H1 (cell line): ENCODE measurements at regions not wholly inside any gene's neighbourhood (a gene's known extent, or its start where the extent isn't known, plus 50 kb on each side); places are given as distances from the start of the nearest gene placed in this dataset.

Experiments used
- CTCF ChIA-PET: fragments of 300-600 bp; sonication (Branson Sonifier 250); formaldehyde crosslinking; loops from one replicate; lab custom pipeline; 2021; ENCODE audit not compliant: partially characterized antibody; lab: Charles Lee
- POLR2A ChIA-PET: fragments of 300-600 bp; sonication (Branson Sonifier 250); formaldehyde crosslinking; loops from one replicate; lab custom pipeline; 2021; ENCODE audit warnings: inconsistent platforms; ENCODE audit not compliant: partially characterized antibody; lab: Charles Lee
- DNase-seq, 2 experiments: peaks; one replicate each; pipeline versions ENCODE4 v3.0.0 to v3.0.0-alpha.2; 2010 to 2022; ENCODE audit warnings: low spot score in 2 of 2, low read depth in 1 of 2, mixed read lengths in 1 of 2
- FAIRE-seq: peaks from 2 replicates; lab custom pipeline; 2011; peaks lifted over from hg19 to GRCh38; lab: Jason Lieb, UNC
- H2AFZ ChIP-seq: 2 replicates; pipeline ENCODE4 v1.8.1; 2012; ENCODE audit warnings: low read length, inconsistent platforms
- H2AK5ac ChIP-seq: 2 replicates; pipeline ENCODE4 v1.6.1; 2013; ENCODE audit warnings: low read depth, low read length
- H2BK120ac ChIP-seq: replicated peaks from 2 replicates; pipeline ENCODE3; 2013; ENCODE audit warnings: low read depth, low read length, inconsistent platforms
- H2BK12ac ChIP-seq: 2 replicates; pipeline ENCODE4 v1.6.1; 2013; ENCODE audit warnings: low read depth, low read length
- H2BK15ac ChIP-seq: 2 replicates; pipeline ENCODE4 v1.6.1; 2013; ENCODE audit warnings: low read length
- H2BK20ac ChIP-seq: 2 replicates; pipeline ENCODE4 v1.6.1; 2013; ENCODE audit warnings: low read length
- H2BK5ac ChIP-seq: 2 replicates; pipeline ENCODE4 v1.6.1; 2013; ENCODE audit warnings: low read depth, low read length
- H3K14ac ChIP-seq: 2 replicates; pipeline ENCODE4 v1.6.1; 2013; ENCODE audit warnings: inconsistent platforms; ENCODE audit not compliant: insufficient read length
- H3K18ac ChIP-seq: 2 replicates; pipeline ENCODE4 v1.6.1; 2013; ENCODE audit warnings: low read length; ENCODE audit errors: extremely low read depth
- H3K23ac ChIP-seq: 2 replicates; pipeline ENCODE4 v1.6.1; 2013; ENCODE audit warnings: inconsistent platforms; ENCODE audit not compliant: insufficient read length
- H3K23me2 ChIP-seq: 2 replicates; pipeline ENCODE4 v1.6.1; 2013; ENCODE audit warnings: low read depth, low read length
- H3K27ac ChIP-seq: 2 replicates; pipeline ENCODE4 v1.6.1; 2011; ENCODE audit warnings: low read depth, low read length, inconsistent platforms
- H3K27me3 ChIP-seq, 4 experiments: replicated peaks in 1 of 4; 1 replicate in 1 of 4; 2 replicates in 3 of 4; pipeline versions ENCODE4 v1.6.1 to v1.8.1; 2011 to 2013; ENCODE audit warnings: low read length in 3 of 4, mild to moderate bottlenecking in 3 of 4, inconsistent platforms in 2 of 4, mixed read lengths in 2 of 4, moderate library complexity in 1 of 4; ENCODE audit not compliant: control insufficient read depth in 3 of 4, insufficient read depth in 3 of 4; ENCODE audit errors: extremely low read depth in 1 of 4
- H3K36me3 ChIP-seq, 4 experiments: 2 replicates each; pipeline versions ENCODE4 v1.6.1 to v1.8.1; 2011 to 2013; ENCODE audit warnings: mild to moderate bottlenecking in 4 of 4, low read length in 3 of 4, moderate library complexity in 2 of 4, control low read depth in 1 of 4, inconsistent platforms in 1 of 4; ENCODE audit not compliant: insufficient read depth in 4 of 4, control insufficient read depth in 2 of 4
- H3K4ac ChIP-seq: replicated peaks from 2 replicates; pipeline ENCODE3; 2013; ENCODE audit warnings: low read length, low read depth, mixed read lengths, inconsistent platforms; ENCODE audit not compliant: insufficient read length
- H3K4me1 ChIP-seq, 4 experiments: replicated peaks in 1 of 4; 1 replicate in 1 of 4; 2 replicates in 3 of 4; pipeline versions ENCODE4 v1.6.1 to v1.8.1; 2011 to 2013; ENCODE audit warnings: low read length in 3 of 4, inconsistent platforms in 2 of 4, mixed read lengths in 1 of 4; ENCODE audit not compliant: insufficient read depth in 4 of 4, control insufficient read depth in 3 of 4
- H3K4me2 ChIP-seq, 2 experiments: 2 replicates each; pipeline versions ENCODE4 v1.6.1 to v1.8.1; 2011 to 2013; ENCODE audit warnings: low read depth in 2 of 2, low read length in 2 of 2, control low read depth in 1 of 2, inconsistent platforms in 1 of 2, mild to moderate bottlenecking in 1 of 2; ENCODE audit not compliant: insufficient read depth in 1 of 2
- H3K4me3 ChIP-seq, 4 experiments: fragments of 200-600, 300-600 bp in 1 of 4; sonication (generic), shearing (Covaris generic), sonication (Bioruptor Twin) in 1 of 4; 2 replicates each; pipeline versions ENCODE4 v1.5.1 to v1.8.1; 2011 to 2016; ENCODE audit warnings: low read length in 4 of 4, low read depth in 3 of 4, control low read depth in 2 of 4, inconsistent platforms in 2 of 4, mild to moderate bottlenecking in 2 of 4, mixed read lengths in 1 of 4, moderate library complexity in 1 of 4; ENCODE audit not compliant: insufficient read depth in 2 of 4; ENCODE audit errors: extremely low read depth in 1 of 4
- H3K56ac ChIP-seq: replicated peaks from 2 replicates; pipeline ENCODE3; 2013; ENCODE audit warnings: low read depth, mild to moderate bottlenecking, mixed read lengths, low read length, inconsistent platforms; ENCODE audit not compliant: insufficient read length
- H3K79me1 ChIP-seq: 2 replicates; pipeline ENCODE4 v1.6.1; 2013; ENCODE audit warnings: low read depth, low read length, control low read depth
- H3K79me2 ChIP-seq, 2 experiments: 2 replicates each; pipeline versions ENCODE4 v1.6.1 to v1.8.1; 2012 to 2013; ENCODE audit warnings: low read length in 2 of 2, mild to moderate bottlenecking in 2 of 2, inconsistent platforms in 1 of 2; ENCODE audit not compliant: insufficient read depth in 2 of 2, control insufficient read depth in 1 of 2
- H3K9ac ChIP-seq, 4 experiments: replicated peaks in 1 of 4; 1 replicate in 1 of 4; 2 replicates in 3 of 4; pipeline versions ENCODE4 v1.6.1 to v1.8.1; 2011 to 2013; ENCODE audit warnings: low read depth in 3 of 4, low read length in 3 of 4, control low read depth in 2 of 4, mild to moderate bottlenecking in 2 of 4, moderate library complexity in 2 of 4, inconsistent platforms in 1 of 4; ENCODE audit errors: extremely low read depth in 1 of 4
- H3K9me3 ChIP-seq, 2 experiments: 2 replicates each; pipeline versions ENCODE4 v1.6.1 to v1.8.1; 2012 to 2013; ENCODE audit warnings: mild to moderate bottlenecking in 2 of 2, moderate library complexity in 2 of 2, control low read depth in 1 of 2, inconsistent platforms in 1 of 2, low read depth in 1 of 2, low read length in 1 of 2, mixed read lengths in 1 of 2; ENCODE audit not compliant: insufficient read depth in 2 of 2
- H4K20me1 ChIP-seq, 2 experiments: replicated peaks in 1 of 2; 2 replicates each; pipeline versions ENCODE3 to v1.8.1; 2011 to 2013; ENCODE audit warnings: inconsistent platforms in 2 of 2, low read length in 2 of 2, mild to moderate bottlenecking in 1 of 2; ENCODE audit not compliant: insufficient read depth in 2 of 2, control insufficient read depth in 1 of 2
- H4K5ac ChIP-seq: 2 replicates; pipeline ENCODE4 v1.6.1; 2013; ENCODE audit warnings: low read length, low read depth, mixed read lengths, inconsistent platforms; ENCODE audit not compliant: insufficient read length
- H4K8ac ChIP-seq: 2 replicates; pipeline ENCODE4 v1.8.0; 2013; ENCODE audit warnings: mild to moderate bottlenecking, moderate library complexity, low read length, inconsistent platforms; ENCODE audit not compliant: insufficient read depth; ENCODE audit errors: extremely low read depth
- H4K91ac ChIP-seq: replicated peaks from 2 replicates; pipeline ENCODE3; 2013; ENCODE audit warnings: low read length, mixed read lengths, inconsistent platforms; ENCODE audit not compliant: insufficient read length
- BCL11A ChIP-seq, 2 experiments: IDR thresholded peaks; one replicate each; pipeline ENCODE4 v1.6.1; 2011; ENCODE audit warnings: low read depth in 2 of 2, low read length in 2 of 2, mild to moderate bottlenecking in 2 of 2
- RAD21 ChIP-seq, 2 experiments: IDR thresholded peaks in 1 of 2; conservative IDR thresholded peaks in 1 of 2; 2 replicates each; pipeline ENCODE4 v1.6.1; 2011; ENCODE audit warnings: low read depth in 2 of 2, low read length in 2 of 2, improper control_type of control experiment in 1 of 2, inconsistent platforms in 1 of 2, mild to moderate bottlenecking in 1 of 2, moderate library complexity in 1 of 2
- SIRT6 ChIP-seq: IDR thresholded peaks from one replicate; pipeline ENCODE4 v1.7.1; 2012; ENCODE audit warnings: low read length, inconsistent platforms
- SRF ChIP-seq: IDR thresholded peaks from 2 replicates; pipeline ENCODE4 v1.6.1; 2011; ENCODE audit warnings: mild to moderate bottlenecking, low read depth, low read length, moderate library complexity
- TAF7 ChIP-seq: optimal IDR thresholded peaks from 2 replicates; pipeline ENCODE3; 2011; ENCODE audit warnings: low read depth, mild to moderate bottlenecking, inconsistent platforms, low read length, moderate library complexity, borderline replicate concordance
- WGBS, 2 experiments: shearing (Covaris generic) in 1 of 2; methylation state at CpG; one replicate each; pipeline versions ENCODE4 v1.1.6 to v1.1.7; 2013 to 2015; ENCODE audit warnings: low lambda C conversion rate in 2 of 2, mixed read lengths in 2 of 2, inconsistent platforms in 1 of 2, low coverage in 1 of 2, missing lambda C conversion rate in 1 of 2; ENCODE audit not compliant: insufficient replicate concordance in 2 of 2, insufficient coverage in 1 of 2, insufficient read length in 1 of 2; ENCODE audit errors: extremely low coverage in 1 of 2, missing lambda C conversion rate in 1 of 2; 5-methylcytosine and 5-hydroxymethylcytosine counted together
- TF ChIP-seq, protein P1 (sequence below): IDR thresholded peaks from 2 replicates; pipeline ENCODE4 v1.6.1; 2011; ENCODE audit warnings: low read length, improper control_type of control experiment

DNA sequence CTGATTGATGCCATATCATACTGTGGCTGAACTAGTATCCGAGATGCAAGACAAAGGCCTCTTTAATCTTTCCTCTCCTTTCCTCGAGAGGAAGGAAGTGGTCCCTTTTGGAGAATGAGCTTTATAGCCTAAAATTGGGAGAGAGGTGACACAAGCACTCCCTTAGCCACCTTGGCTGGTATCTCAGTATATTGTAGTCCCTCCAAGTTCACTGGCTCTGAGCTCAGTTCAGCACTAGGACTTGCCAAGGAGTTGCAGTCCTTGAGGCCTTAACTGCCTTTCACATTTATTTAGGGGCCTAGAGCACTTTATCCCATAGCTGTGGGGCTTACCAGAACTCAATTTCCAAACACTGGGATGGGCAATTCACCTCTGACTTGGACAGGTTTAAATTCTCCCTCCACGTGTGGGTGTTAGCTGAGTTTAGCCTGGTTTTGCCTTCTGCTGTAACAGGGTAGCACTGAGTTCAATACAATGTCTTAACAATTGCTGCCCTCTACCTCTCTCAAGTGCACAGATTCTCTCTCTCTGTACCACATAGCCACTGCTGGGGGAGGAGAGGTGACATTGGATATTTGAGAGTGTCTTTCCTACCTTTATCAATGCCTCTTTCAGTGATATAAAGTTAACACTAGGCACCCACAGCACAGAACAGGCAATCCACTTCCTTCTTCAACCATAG is 216.4 kb downstream of the TECRL start:
- Histone ChIP-seq H3K14ac (no peak overlapping the region), H4K91ac (no peak overlapping the region)
- 89% methylated on average over 3 of the region's 3 CpGs; no CpG with 5 or more reads in 1 of the 2 experiments for WGBS, 2 experiments
- TF ChIP-seq, protein P1, sequence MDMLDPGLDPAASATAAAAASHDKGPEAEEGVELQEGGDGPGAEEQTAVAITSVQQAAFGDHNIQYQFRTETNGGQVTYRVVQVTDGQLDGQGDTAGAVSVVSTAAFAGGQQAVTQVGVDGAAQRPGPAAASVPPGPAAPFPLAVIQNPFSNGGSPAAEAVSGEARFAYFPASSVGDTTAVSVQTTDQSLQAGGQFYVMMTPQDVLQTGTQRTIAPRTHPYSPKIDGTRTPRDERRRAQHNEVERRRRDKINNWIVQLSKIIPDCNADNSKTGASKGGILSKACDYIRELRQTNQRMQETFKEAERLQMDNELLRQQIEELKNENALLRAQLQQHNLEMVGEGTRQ = no peak
- no peak for TF ChIP-seq SIRT6
- TF ChIP-seq TAF7 = no peak
- no peak for TF ChIP-seq BCL11A (IDR thresholded peaks at IDR 0.05; ENCODE audit: low read depth in 2 of 2, low read length in 2 of 2)
- no peak for TF ChIP-seq SRF
- peak in 1 of 2 experiments; percentile 2; a peak in 1 of 4 replicates for TF ChIP-seq RAD21 (IDR thresholded peaks at IDR 0.05 in 1 of 2, conservative IDR thresholded peaks at IDR 0.05 in 1 of 2; ENCODE audit: low read depth in 2 of 2, low read length in 2 of 2)
- TF ChIP-seq, all 59 proteins: peak for 1
- Histone ChIP-seq H2BK120ac (no peak overlapping the region), H3K27ac (no peak overlapping the region), H3K79me2 (no peaks in the 10 kb centered on the region), H2BK12ac (no peak overlapping the region), H2BK5ac (no peak overlapping the region), H2BK20ac (no peak overlapping the region), H4K8ac (no peak overlapping the region), H2AK5ac (no peak overlapping the region), H3K79me1 (no peaks in the 10 kb centered on the region), H2AFZ (peak overlapping the region; percentile 85; the same call in 1 of the 2 replicates), H3K23me2 (no peaks in the 10 kb centered on the region), H3K4me1 (peaks cover 0 to 2% (median 0%) of the 10 kb centered on the region in 4 experiments; a peak in 2 of 7 replicates), H3K9ac (no peak overlapping the region), H4K5ac (no peak overlapping the region), H3K4me2 (no peak overlapping the region), H3K56ac (no peak overlapping the region), H2BK15ac (no peak overlapping the region), H3K18ac (no peak overlapping the region), H3K23ac (no peak overlapping the region), H3K9me3 (no peaks in the 10 kb centered on the region), H3K36me3 (no peaks in the 10 kb centered on the region), H3K4ac (no peak overlapping the region), H3K27me3 (no peaks in the 10 kb centered on the region), H3K4me3 (no peak overlapping the region), H4K20me1 (no peaks in the 10 kb centered on the region)
- DNase-seq (no peak), FAIRE-seq (no peak)
- POLR2A ChIA-PET = no interaction called here
- CTCF ChIA-PET = interaction anchor here (0.6 to 0.9 kb wide), 5 partner anchors 19 to 1292 kb away, joined by 3 to 4 read pairs (median 3); no protein-coding TSS in a partner anchor
